Fibroblast of peridontal ligament (primary cell): ENCODE measurements at regions not wholly inside any gene's neighbourhood (a gene's known extent, or its start where the extent isn't known, plus 50 kb on each side); places are given as distances from the start of the nearest gene placed in this dataset.
A peak's percentile ranks its signal among the peaks of the same experiment; 100 is the strongest.

ENCODE experiments used
- DNase-seq: peaks from one replicate; pipeline ENCODE4 v3.0.0-alpha.2; 2010; ENCODE audit errors: extremely low read depth

DNA sequence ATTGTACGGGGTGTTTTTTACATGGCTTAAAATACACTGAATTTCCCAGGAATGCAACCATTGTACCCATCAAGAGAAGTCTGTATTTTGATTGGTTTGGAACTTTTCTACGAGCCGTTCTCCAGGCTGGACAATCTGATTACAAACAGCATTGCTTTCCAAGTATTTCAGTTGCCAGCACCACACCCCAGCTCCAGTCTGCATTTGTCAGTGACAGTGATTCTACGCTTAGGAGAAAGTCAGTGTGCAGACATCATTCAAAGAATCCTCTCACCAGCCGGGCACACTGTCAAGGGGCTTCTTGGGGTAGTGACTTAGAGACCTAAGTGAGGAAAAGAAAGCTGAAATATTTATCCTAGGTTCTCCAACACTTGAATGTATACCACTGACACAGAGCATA lies 194.1 kb downstream of the ANAPC1 start:
- DNase-seq, result no peak

DNA sequence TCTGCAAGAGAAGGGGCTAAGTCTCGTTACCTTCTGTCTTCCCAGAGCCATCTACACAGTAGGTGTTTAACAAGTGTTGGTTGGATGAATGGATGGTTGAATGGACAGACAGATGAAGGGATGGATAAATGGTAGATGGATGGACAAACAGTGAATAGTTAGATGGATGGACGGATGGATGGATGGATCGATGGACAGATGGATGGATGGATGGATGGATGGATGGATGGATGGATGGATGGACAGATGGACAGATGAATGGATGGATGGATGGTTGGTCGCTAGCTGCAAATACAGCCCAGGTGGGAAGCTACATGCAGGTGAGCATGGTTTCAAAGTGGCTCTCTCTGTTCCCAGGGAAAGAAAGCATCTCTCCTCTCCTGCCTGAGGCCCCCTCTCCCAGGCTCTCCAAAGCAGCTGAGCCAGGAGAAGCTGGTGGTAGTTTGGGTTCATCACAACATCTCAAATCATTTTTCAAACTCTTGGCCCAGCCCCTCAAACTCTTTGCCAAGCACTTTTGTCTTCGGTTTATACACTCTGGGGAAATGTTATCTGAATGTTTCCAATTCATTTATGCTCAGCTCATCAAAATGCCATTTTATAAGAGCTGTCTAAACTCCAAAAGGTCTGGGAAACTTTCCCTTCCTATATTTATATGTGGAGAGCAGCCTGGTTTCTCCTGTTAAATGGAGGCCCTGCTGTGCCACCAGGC lies 192.7 kb downstream of the ANAPC1 start:
- DNase-seq, result peak; percentile 40

DNA sequence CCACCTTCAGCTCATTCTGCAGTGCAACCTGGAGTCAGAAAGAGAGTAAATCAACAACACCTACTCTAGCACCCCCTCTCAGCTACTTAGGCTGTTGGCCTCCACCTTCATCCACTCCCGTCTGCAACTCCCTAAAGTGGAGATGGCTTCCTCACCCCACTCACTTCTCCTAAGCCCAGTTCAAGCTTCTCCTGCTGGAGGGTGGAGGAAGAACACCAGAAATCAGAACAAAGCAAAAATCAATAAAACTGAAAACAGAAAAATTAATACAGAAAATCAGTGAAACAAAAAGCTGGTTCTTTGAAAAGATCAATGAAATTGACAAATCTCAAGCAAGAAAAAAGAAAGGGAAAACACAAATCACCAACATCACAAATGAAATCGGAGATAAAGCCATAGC lies 191.7 kb downstream of the ANAPC1 start:
- no peak for DNase-seq

DNA sequence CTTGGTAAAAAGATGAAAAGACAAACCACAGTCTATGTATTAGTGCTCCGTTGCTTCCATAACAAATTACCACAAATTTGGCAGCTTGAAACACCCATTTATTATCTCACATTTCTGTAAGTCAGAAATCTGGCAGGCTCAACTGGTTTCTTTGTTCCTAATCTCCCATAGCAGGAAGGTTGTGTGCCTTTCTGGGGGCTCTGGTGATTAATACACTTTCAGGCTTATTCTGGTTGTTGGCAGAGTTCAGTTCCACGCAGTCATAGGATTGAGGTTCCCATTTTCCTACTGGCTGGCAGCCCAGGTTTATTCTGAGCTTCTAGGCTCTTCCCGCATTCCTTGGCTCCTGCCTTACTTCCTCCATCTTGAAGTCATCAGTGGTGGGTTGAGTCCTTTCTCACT lies 189.3 kb downstream of the ANAPC1 start:
- peak; percentile 98 for DNase-seq

DNA sequence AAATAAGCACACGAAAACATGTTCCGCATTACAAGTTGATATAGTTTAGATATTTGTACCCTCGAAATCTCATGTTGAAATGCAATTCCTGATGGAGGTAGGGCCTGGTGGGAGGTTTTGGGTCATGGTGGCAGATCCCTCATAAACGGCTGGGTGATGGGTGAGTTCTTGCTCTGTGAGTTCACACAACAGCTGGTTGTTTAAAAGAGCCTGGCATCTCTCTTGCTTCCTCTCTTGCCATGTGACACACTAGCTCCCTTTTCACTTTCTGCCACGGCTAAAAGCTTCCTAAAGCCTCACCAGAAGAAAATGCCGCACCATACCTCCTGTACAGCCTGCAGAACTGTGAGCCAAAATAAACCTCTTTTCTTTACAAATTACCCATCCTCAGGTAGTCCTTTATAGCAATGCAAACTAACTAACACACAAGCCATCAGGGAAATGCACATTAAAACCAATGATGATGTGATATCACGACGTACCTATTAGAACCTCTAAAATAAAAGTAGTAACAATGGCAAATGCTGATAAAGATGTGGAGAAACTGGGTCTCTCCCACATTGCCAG lies 188.5 kb downstream of the ANAPC1 start:
- no peak for DNase-seq

DNA sequence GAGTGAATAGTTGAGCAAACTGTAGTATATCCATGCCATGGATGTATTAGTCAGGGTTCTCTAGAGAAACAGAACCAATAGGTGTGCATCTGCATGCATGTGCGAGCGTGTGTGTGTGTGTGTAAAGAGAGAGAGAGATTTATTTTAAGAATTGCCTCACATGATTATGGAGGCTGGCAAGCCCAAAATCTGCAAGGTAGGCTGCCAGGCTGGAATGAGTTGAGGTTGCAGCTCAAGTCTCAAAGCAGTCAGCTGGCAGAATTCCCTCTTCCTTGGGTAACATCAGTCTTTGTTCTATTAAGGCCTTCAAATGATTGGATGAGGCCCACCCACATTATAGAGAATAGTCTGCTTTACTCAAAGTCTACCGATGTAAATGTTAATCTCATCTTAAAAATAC lies 187.8 kb downstream of the ANAPC1 start:
- DNase-seq, result no peak

DNA sequence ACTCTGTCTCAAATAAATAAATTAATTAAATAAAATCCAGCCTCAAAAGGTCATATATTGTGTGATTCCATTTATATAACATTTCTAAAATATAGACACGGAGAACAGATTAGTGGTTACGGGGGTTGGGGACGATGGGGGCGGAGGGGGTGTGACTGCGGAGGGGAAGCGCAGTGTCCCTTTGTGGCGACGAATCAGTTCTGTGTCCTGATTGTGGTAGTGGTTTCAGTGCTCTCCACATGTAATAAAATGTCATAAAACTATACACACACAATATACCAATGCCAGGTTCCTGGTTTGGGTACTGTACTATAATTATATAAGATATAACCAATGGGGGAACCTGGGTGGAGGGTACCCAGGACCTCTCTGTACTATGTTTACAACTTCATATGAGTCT lies 186.4 kb downstream of the ANAPC1 start:
- DNase-seq, result no peak

DNA sequence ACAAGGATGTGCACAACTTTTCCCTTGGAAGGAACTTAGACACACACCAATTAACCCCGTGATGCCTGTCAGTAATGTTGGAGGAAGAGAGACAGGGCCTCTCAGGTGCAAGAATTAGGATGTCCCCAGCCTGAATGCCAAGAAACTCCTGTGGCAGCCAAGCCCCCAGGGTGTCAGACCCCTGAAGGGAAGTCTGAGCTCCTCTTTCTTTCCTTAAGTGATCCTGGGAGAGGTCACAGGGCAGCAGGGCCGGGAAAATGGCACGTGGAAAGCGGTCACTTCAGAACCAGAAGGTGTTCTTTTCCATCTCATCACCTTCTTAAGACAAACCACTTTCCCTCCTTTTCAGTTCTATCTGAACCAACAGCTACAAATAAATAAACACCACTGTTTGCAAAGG lies 185.9 kb downstream of the ANAPC1 start:
- DNase-seq, result no peak

DNA sequence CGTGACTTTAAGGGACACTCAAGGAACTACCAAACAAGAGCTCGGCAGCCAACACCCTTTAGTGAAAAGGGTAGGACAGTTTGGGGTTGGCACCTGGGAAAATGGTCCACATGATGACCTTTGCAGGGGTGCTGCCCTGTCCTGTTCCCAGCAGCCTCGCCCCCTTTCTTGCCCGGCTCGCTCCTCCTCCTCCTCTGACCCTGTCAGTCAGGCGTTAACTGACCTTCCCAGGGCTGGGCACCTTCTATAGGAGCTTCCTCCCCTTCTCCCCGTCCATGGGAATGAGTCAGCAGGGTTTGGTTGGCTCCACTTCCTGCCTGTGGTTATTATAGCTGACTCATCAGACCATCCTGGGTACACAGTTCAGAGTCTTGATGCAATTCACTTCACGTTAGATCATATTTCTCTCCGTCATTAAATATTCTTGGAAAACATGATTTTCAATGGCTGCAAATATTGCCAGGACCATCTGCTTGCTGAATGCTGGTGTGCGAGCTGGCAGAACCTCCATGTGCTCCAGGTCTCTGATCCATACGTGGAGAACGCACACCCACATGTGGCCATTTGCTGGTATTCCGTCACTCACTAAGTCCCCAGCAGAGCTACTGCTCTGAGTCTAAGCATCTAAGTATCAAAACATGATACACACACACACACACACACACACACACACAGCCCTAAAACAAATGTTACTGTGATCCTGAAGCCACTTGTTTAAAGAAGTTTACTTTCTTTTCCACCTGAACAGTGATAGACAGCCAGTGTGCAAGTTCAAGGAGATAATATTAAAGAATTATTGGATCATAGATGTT lies 185.0 kb downstream of the ANAPC1 start:
- peak; percentile 100 for DNase-seq

DNA sequence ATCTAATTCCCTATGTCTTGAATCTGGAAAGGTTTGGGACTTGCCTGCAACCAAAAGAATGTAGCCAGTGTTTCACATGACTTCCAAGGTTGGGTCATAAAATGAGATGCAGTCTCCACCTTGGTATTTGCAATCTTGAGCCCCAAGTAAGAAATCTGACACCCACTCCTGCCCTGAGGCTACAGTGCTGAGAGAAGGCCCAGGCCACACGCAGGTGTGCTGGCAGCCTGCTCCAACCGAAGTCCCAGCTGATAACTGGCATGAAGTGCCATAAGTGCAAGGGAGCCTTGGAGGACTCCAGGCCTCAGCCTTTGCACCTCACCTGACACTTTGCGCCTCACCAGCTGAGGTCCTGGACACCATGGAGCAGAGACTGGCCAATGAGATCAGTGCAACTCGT lies 182.7 kb downstream of the ANAPC1 start:
- no peak for DNase-seq

DNA sequence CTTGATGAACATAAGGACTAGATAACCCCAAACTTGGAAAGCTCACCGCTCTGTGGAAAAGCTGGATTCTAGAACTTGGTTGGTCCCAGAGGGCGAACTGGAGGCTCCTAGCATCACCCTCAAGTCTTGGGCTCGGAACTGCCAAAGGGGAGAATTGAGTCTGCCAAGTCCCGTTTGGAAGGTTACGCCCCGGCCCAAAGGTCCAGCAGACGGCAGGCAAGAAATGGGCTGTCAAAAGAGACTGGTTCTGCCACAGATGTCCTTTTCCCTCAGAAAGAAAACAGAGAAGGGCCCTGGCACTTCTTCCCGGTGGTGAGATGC lies 182.2 kb downstream of the ANAPC1 start:
- no peak for DNase-seq

DNA sequence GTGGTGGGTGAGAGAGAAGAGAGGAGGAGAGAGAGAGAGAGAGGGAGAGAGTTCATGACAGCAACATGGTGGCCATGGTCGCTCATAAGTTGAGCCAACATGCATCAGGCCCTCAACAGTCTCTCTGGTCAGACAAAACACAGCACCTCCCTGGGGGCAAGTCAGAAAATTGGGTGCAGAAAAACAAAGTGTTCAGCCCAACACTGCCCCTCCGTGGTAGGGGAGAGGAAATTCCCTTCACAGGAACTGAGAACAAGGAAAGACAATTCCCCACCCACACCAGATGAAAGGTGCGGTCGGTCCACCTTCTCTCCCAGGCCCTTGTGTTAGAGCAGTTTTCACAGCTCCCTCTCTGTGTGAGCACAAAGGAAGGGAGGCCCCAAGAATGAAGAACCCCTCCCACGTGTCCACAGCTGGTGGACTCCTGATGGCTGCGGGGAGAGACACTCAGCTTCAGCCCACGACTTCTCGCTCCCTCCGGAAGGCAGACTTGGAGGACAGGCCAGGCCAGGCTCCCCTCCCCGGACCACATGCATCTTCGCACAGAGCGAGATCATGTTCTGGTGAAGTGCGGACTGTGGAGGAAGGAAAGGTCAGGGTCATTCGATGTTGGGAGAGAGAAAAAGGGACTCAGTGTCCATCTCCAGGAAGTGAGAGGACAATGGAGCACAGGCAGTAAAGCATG lies 181.7 kb downstream of the ANAPC1 start:
- DNase-seq, result peak; percentile 44

DNA sequence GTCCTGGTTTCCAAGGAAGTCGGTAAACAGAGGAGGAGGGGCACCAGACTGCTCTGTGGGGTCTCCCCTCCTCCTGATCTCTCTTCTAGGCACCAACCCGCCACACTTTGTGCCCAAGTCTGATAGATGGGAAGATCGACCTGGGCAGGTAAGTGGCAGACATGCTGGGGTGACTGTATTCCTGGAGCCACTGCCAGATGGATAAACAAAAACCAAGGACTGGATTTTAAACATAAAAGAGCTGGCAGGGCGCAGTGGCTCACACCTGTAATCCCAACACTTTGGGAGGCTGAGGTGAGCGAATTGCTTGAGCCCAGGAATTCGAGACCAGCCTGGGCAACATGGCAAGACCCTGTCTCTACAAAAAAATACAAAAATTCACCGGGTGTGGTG lies 181.2 kb downstream of the ANAPC1 start:
- DNase-seq, result no peak

DNA sequence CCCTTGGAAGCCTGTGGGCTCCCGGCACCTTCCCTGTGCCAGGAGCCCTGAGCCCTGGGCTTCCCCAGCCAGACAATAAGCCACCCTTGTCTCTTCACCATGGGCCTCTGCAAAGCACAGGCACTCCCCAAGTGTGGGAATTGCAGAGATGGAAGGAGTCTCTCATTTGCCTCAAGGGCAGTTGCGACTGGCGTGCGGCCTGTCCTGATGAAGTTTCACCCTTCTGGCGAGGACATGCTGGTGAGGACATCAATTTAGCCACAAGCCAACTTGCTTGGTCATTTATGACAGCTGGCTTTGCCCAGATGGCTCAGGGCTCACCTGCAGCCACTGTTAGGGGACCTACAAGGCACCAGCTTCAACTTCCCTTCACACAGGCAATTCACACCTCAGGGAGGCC lies 180.2 kb downstream of the ANAPC1 start:
- DNase-seq, result no peak

DNA sequence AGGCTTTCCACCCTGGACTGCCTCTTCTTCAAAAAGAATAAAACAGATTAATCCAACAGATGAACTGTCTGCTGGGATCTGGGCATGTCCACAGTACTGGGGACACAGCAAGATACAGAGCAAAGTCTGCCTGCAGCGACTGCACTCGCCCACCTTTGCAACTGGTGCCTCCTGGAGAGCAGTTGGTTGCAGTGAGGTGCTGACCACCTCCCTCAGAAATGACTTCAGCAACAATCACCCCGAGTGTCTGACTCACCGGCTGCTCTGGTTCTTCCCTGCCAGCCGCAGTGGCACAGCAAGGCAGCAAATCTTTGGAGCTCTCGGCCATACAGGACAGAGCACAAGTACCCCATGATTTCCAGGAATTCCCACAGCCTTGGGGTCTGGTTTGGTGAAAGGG lies 179.7 kb downstream of the ANAPC1 start:
- DNase-seq, result peak; percentile 38

DNA sequence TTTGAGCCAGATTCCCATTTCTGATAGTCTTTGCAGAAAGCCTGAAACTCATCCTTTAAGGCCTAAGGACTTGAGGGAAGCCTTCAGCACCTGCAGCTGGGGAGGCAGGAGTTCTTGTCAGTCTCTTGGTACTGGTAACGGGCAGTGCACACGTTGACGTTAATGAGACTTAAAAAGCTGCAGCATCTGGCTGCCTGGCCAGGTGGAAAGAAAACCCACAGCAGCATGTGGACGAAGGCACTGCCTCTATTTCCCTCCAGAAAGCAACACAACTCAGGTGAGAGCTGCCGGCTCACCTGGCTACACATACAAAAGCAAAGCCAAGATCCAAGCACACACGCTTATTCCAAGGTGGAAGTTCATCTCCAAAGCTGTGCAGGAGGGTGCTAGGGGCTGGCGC lies 178.8 kb downstream of the ANAPC1 start:
- no peak for DNase-seq

DNA sequence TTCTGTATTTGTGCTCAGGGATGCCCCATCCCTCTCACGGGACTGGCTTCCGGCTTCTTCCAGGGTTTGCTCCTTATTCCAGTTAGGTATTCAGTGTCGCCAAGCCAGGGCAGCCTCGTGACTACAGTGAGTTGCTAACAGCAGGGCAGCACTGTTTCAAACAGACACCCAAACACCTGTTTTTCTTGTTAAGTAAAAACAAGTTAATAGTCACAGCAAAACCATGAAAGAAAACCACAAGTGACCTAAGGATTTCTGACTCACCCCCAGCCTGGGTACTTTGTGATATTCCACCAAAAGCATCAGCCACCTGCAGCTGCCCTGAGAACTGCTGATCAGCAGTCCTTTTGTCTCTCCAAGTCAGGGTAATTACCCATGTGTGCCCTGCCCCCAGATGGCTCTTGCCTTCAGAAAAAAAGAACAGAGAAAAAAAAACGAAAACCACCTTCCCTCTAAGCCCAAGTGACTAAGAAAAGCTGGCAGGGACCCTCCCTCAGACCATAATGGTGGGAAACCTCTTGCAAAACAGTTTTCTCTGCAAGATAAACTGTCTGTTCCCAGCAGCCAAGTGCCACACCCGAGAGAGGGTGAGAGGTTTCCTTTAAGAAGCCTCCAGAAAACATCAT lies 178.2 kb downstream of the ANAPC1 start:
- DNase-seq, result peak; percentile 76

DNA sequence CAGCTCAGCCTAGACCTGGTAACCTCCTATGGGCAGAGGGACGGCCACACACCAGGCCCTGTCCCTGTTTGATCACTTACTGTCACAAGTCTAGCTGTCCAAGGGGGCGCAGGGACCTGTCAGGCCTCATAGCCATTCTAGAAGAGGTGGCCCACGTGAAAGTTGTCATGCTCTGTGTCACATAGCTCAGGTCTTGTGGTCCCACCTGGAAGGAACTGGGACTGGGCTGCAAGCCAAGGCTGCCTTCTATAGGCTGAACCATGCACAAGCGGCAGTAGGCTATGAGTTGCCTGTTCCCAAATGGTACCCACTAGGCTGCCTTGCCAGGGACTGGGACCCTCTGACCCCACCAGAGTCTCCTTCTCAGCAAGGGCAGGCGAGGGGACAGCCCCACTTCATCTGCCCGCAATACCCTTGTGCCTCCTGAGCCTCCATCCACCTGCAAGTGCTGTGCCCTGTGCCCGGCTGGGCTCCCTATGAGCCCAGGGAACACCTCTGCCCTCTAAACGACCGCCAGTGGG lies 177.5 kb downstream of the ANAPC1 start:
- DNase-seq, result no peak

DNA sequence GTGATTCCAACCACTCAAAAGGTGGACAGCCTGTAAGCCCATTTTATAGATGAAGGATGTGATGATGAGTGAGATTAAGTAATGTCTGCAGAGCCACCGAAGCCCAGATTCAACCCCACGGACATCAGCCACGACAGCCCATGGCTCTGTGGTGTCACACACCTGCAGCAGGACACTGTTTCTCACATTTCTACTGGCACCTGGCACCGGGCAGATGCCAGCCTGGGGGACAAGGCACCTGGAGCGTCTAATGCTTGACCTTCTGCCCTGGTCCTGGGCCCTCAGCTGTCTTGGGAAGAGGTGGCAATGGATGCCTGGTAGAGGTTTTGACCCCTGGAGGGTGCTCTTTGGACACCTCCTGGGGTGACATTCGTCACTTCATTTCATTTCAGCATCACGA lies 176.3 kb downstream of the ANAPC1 start:
- no peak for DNase-seq

DNA sequence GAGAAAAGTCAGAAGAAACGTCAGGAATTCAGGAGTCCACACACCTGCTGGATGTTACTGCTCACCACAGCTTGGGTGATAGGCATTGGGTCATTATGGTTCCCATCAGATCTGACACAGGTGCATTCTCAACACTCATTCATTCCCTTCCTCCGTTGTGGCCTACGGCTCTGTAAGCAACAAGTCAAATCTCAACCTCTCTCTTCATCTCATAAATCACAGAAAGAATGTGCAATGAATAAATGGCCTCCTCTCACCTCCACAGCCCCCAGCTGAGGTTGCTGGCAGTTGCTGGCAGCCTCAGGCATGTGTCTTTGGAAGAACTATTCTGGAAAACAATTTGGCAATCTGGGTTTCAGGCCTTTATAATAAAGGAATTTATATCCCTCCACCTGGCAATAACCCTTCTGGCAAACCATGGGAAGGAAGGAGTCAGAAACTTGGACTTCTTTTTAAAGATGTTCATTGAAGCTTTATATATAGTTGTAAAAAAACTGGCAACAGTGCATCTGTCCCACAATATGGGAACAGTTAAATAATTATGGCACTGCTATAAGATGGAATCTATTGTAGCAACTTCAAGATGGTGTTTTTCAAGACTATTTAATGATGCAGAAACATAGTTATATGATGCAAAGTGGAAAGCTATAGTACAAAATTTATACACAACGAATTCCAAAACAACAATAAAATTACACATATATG lies 175.4 kb downstream of the ANAPC1 start:
- no peak for DNase-seq

DNA sequence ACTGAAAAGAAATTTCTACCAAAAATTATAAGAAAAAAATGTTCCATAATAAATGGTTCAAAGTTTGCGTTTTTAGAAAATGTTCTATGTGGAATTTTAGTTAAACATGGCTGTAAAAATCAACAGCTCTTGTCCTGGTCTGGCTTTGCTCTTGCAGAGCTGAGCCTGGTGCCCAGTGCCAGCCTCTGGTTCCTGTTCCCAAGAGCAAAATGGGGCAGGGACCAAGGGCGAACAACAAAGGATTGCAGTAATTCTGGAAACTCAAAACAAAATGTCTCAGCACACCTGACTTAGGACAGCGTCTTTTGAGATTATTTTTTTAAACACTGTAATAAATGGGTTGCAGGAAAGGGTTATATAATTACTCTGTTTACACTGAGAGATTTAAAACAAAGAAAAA lies 174.7 kb downstream of the ANAPC1 start:
- DNase-seq, result no peak
